Activated CD4-positive, CD25-positive, alpha-beta regulatory T cell (primary cell): ENCODE measurements at regions not wholly inside any gene's neighbourhood (a gene's known extent, or its start where the extent isn't known, plus 50 kb on each side); places are given as distances from the start of the nearest gene placed in this dataset.
"Not testable (repeated sequence)": the region's sequence is repeated elsewhere in the genome, so short reads cannot be mapped to it uniquely, and the experiment has no call there.

Experiments
- DNase-seq, 4 experiments: peaks; one replicate each; lab custom pipeline; 2025; lab: John Stamatoyannopoulos, UW

DNA sequence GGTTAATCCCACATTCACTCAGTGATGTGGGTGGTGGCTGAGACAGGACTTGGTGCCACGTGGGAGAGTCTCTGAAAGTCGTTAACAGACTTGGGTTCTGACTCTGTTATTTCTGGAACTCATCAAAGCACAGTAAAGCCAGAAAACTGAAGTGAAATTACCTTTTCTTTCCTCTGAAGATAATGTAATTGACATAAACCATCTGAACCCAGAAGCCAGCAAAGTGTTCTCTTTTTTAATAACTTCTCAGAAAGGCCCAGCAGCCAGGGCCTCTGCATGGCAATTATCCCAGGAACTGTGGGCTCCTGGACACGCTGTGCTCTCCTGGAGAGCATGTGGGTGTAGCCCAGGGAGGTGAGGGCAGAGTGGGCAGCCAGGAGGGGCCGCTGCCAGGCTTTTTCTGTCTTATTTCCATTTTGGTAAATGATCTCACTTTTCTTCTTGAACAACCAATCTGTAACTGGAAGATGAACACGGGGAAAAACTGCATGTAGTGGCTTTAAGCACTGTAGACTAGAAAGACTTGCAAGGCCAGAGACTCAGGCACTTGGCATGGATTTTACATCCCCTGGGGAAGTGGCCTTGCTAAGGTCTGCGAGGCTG is 444.1 kb upstream of the TMEM132C start:
- no peak for DNase-seq

DNA sequence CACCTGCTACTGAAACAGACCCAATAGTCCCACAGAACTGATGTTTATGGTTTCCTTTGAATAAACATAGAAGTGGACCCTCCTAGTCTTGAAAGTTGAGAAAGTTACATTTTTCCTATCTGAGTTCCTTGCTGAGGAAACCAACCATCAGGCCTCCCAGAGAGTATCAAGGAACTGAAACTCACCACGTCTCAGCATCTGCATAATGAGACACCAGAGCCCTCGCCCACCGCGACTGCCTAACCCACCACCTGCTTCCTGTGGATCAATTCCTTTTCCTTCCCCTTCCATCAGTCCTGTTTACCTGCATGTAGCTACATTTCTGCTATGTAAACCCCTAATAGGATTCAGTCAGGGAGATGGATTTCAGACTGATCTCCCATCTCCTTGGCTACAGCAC is 443.2 kb upstream of the TMEM132C start:
- no peak for DNase-seq

GRCh38 chr12:127829281-127830064 is 437.5 kb upstream of the TMEM132C start:
- DNase-seq = no peak

DNA sequence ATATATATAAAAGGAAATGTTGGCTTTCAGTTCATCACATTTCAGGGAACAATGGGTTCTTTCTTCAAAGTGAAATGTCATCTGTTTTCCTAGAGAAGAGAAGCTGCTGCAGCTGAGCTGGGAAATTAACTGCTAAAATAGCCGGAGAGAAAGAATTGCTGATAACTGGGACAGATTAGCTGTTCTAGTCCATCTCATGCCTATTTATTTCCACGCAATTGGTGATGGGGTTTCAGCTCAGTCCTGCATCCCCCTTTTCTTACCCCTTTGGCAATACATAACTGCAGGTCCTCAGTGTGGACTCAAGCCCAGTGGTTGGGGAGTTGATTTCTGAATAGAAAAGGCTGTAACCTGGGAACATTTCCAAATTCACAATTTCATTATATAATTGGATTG is 436.9 kb upstream of the TMEM132C start:
- DNase-seq = no peak

DNA sequence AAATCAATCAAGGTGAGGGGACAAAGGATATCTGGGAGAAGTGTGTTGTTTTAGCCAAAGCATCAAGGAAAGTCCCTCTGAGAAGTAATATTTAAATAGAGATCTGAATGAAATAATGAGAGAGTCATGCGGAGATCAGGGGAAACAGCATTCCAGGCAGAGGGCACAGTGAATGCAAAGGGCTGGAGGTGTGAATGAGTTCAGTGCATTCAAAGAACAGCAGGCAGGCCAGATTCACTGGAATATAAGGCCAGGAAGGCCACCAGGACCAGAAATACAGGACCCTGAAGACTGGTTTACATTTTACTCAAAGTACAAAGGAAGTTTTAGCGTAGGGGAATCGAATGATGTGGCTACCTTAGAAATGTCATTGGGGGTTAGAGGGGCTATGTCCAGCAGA is 436.2 kb upstream of the TMEM132C start:
- DNase-seq = no peak

DNA sequence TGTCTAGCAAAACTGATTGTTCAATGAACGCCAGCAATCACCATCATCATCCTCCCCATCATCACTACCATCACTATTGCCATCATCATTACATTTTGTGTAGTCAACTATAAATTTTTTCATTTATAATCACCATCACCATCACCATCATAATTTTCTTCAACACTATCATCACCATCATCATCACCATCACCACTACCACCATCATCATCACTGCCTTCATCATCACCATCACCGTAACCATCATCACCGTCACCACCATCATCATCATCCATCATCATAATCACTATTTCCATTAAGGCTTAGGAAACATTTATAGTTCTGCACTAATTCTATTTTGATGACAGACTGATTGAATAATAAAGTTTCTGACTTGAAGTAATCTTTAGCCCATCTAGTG is 434.8 kb upstream of the TMEM132C start:
- DNase-seq = no peak

DNA sequence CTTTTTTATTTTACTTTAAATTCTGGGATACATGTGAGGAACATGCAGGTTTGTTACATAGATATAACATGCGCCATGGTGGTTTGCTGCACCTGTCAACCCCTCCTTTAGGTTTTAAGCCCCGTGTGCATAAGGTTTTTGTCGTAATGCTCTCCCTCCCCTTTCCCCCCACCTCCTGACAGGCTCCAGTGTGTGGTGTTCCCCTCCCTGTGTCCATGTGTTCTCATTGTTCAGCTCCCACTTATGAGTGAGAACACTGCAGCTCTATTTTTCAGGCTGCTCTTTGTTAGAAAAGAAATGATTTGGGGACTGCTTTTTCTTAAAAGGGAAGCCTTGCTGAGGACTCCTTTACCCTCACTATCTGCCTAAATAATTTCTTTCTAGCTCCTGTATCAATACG is 430.2 kb upstream of the TMEM132C start:
- not testable (repeated sequence) for DNase-seq

GRCh38 chr12:127857661-127858060 is 409.3 kb upstream of the TMEM132C start:
- DNase-seq = no peak

DNA sequence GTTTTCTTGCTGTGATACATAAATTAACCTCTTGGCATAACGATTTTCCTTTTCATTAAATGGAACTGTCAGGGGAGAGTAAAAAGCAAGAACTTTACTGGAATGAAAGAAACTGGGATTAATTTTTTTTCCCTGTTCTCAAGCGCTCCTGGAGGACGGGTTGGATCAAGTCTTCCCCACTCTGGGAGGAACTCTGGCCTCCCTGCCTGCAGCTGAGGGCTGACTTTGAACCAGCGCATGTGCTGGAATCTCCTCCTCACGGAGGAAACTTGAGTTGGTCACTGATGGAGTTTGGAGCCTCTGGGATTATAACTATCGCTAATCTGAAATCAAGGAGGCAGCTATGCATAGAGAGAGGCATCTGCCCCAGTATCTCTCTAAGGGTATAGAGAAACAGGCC is 406.4 kb upstream of the TMEM132C start:
- DNase-seq = no peak

GRCh38 chr12:127861406-127861805 is 405.6 kb upstream of the TMEM132C start:
- DNase-seq = no peak

GRCh38 chr12:127873306-127873705 is 393.7 kb upstream of the TMEM132C start:
- DNase-seq = no peak

DNA sequence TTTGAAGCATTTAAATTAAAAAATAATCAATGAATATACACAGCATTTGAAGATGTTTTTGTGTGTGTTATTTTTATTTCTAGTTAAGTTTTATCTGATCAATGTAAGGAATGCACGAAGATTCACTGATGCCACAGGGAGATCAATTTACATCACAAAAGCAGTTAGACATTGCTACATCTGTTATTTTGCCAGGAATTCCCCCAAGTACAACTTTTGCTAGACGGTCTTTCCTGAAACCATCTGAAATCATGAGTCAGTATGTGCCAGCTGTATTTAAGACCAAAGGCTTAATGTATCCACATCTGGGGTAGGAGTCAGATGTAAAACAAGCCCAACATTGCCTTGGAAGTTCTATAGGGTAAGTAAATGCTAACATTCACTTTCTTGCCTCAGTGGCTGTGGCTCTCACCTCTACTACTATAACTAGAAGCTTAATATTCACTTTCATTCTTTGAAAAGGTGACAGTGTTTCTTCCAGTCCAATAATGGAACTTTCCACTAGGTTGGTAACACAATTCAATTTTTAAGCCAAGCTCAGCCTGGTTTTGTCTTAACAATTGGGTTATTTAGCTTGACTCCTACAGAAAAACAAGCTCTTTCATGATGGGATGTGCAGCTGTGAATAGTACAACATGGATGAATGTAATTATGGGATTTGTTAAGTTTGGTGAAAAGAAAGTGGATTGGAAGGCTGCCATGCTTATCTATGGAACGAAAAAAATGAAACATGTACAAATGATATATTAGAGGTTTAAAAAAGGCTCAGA is 385.4 kb upstream of the TMEM132C start:
- DNase-seq = no peak

DNA sequence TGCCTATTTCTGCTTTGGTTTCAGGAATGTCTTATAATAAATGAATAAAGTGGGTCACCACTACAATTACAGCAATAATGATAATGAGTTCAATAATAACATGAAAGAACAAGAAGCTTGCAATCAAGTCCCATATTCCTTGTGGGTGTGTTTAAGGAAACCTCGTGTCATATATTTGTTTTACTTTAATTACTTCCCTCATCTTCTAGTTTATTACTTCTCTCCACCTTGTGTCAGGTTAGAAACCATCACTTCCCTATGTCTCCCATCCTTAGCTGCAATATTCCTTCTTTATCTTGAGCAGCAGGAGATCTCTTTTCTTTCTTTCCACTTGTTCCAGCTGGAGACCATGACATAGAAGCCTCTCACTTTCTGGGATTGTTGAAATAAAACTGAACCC is 384.0 kb upstream of the TMEM132C start:
- no peak for DNase-seq

- DNase-seq = no peak
These were observed 380.8 kb upstream of the TMEM132C start for GRCh38 chr12:127885954-127886750.

GRCh38 chr12:127886827-127887226 is 380.1 kb upstream of the TMEM132C start:
- no peak for DNase-seq

- DNase-seq = no peak
These were observed 377.8 kb upstream of the TMEM132C start for GRCh38 chr12:127888943-127889719.

DNA sequence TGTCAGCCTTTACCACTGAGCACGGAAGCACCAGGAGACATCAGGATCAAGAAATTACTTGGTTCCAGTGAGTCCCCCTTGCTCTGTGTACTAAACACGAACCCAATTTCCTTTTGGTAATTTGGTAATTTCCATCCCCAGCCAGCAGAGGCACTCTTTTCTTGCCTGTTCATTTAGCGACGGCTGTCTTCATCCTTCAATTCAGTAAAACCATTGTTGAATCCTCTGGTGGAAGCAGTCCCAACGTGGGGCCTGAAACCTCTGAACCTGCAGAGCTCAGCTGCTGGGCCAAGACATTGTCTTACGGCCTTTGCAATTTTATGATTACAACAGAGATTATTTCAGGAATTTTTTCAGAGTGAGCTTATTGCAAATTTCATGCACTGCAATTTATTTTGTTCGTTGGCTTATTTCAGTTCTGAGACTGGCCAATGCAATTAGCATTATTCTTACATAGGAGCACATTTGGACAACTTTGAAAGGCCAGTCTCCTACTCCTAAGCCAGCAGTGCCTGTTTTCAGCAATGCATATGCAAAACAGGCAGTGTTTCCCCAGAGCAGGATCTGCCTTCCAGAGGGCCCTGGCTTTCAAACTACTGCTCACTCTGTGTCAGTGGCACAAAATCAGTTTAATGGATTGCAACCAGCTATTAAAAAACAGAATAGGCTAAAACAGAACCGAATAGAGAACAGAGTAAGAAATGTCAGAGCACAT is 372.9 kb upstream of the TMEM132C start:
- no peak for DNase-seq

DNA sequence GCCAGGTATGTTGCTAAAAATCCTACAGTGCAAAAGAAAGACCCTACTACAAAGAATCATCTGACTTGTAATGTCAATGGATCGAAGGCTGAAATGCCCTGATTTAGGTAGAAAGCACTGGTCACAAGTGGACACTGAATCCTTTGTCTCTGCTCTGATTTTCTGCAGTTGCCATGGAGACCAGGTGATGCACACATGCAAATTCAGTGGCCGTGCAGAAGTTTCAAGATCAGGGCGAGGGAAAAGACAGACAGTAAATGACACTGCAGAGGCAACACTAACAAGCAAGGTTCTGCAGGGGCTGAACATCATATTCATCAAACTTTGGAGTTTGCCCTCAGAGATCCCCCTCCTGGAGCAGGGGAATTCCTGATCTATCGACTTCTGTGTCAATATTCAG is 370.3 kb upstream of the TMEM132C start:
- no peak for DNase-seq

DNA sequence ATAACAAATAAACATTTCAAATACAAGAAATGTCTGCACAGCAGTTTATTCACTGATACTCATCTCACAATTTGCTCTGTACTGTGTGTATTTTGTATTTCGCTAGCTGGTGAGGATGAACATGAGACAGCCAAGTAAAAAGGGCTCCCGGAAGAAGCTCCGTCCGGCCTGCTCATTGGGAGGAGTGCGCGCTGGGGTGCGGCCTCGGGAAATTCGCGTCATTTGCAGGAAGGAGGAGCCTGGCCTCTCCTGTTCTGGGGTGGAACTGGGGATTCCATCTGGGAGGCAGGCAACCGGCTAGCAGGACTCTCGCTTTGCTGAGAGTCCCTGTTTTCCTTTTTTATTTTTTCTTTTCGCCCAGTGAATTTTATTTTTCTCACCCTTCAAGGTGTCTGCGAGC is 368.4 kb upstream of the TMEM132C start:
- DNase-seq = no peak

DNA sequence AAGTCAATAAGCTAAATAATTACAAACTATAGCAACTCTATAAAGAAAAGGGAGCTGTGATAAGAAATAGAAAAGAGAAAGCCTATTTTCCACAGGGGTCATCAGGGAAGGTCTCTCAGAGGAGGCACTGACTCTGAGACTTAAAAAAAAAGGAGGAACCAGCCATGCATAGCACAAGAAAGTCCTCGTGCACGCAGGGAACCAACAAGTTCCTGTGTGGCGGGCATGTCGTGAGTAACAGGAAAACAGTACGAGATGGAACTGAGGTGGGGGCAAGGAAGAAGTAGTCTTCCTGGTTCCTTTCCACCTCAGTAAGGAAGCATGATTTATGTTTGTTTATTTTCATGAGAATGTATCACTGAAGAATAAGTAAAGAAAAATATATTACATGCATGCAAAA is 367.0 kb upstream of the TMEM132C start:
- DNase-seq = no peak

- no peak for DNase-seq
These were observed 366.6 kb upstream of the TMEM132C start for GRCh38 chr12:127900386-127900785.
